ENCODE measurements at regions not wholly inside any gene's neighbourhood (a gene's known extent, or its start where the extent isn't known, plus 50 kb on each side); places are given as distances from the start of the nearest gene placed in this dataset.

- Histone ChIP-seq H3K27ac (no peak overlapping the region), H3K4me3 (no peak overlapping the region)
- DNase-seq (ENCODE audit: low spot score), result no peak
- TF ChIP-seq CTCF (IDR thresholded peaks at IDR 0.05), result no peak
Observed at GRCh38 chr4:111020476-111020875, 397.6 kb upstream of the PITX2 start.

GRCh38 chr4:111020961-111021360 is 398.1 kb upstream of the PITX2 start:
- DNase-seq (ENCODE audit: low spot score), result no peak
- no peak overlapping the region for H3K4me3 ChIP-seq
- H3K27ac ChIP-seq, result no peak overlapping the region
- TF ChIP-seq CTCF (IDR thresholded peaks at IDR 0.05), result no peak

- DNase-seq (ENCODE audit: low spot score), result no peak
- no peak for TF ChIP-seq CTCF (IDR thresholded peaks at IDR 0.05)
- Histone ChIP-seq H3K4me3 (no peak overlapping the region), H3K27ac (no peak overlapping the region)
Observed at GRCh38 chr4:111022758-111023157, 399.9 kb upstream of the PITX2 start.

- no peak overlapping the region for H3K4me3 ChIP-seq
- H3K27ac ChIP-seq, result no peak overlapping the region
- TF ChIP-seq CTCF (IDR thresholded peaks at IDR 0.05), result no peak
- no peak for DNase-seq (ENCODE audit: low spot score)
Observed at GRCh38 chr4:111027526-111027925, 404.6 kb upstream of the PITX2 start.

- no peak for DNase-seq (ENCODE audit: low spot score)
- Histone ChIP-seq H3K4me3 (no peak overlapping the region), H3K27ac (no peak overlapping the region)
- no peak for TF ChIP-seq CTCF (IDR thresholded peaks at IDR 0.05)
Observed at GRCh38 chr4:111028795-111029194, 405.9 kb upstream of the PITX2 start.

GRCh38 chr4:111031001-111031579 is 408.2 kb upstream of the PITX2 start:
- TF ChIP-seq CTCF (IDR thresholded peaks at IDR 0.05), result no peak
- Histone ChIP-seq H3K4me3 (no peak overlapping the region), H3K27ac (no peak overlapping the region)
- no peak for DNase-seq (ENCODE audit: low spot score)

GRCh38 chr4:111031596-111031995 is 408.7 kb upstream of the PITX2 start:
- no peak for TF ChIP-seq CTCF (IDR thresholded peaks at IDR 0.05)
- H3K27ac ChIP-seq, result no peak overlapping the region
- DNase-seq (ENCODE audit: low spot score), result no peak
- H3K4me3 ChIP-seq, result no peak overlapping the region
